ENCODE measurements at regions not wholly inside any gene's neighbourhood (a gene's known extent, or its start where the extent isn't known, plus 50 kb on each side); places are given as distances from the start of the nearest gene placed in this dataset.
A peak's percentile ranks its signal among the peaks of the same experiment; 100 is the strongest.

DNA sequence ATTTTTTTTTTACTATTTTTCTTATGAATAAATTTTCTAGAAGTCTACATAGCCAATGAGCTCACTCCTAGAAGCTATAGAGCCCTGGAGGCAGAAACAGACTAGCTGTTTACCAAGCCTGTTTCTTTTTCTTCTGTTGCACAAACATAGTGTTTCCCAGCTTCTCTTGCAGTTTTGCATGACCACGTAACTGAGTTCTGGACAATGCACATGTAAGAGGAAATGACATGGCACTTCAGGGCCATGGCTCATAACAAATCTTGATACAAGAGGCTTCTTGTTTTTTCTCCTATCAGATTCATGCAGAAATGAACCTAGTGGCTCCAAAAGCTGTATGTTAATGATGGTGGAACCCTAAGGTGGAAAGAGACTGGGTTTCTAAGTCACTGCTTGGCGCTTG lies 127.4 kb downstream of the ZNF330 start:
- H3K27ac ChIP-seq: no peak overlapping the region
- TF ChIP-seq, protein P1, sequence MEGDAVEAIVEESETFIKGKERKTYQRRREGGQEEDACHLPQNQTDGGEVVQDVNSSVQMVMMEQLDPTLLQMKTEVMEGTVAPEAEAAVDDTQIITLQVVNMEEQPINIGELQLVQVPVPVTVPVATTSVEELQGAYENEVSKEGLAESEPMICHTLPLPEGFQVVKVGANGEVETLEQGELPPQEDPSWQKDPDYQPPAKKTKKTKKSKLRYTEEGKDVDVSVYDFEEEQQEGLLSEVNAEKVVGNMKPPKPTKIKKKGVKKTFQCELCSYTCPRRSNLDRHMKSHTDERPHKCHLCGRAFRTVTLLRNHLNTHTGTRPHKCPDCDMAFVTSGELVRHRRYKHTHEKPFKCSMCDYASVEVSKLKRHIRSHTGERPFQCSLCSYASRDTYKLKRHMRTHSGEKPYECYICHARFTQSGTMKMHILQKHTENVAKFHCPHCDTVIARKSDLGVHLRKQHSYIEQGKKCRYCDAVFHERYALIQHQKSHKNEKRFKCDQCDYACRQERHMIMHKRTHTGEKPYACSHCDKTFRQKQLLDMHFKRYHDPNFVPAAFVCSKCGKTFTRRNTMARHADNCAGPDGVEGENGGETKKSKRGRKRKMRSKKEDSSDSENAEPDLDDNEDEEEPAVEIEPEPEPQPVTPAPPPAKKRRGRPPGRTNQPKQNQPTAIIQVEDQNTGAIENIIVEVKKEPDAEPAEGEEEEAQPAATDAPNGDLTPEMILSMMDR (conservative IDR thresholded peaks at IDR 0.05): no peak

DNA sequence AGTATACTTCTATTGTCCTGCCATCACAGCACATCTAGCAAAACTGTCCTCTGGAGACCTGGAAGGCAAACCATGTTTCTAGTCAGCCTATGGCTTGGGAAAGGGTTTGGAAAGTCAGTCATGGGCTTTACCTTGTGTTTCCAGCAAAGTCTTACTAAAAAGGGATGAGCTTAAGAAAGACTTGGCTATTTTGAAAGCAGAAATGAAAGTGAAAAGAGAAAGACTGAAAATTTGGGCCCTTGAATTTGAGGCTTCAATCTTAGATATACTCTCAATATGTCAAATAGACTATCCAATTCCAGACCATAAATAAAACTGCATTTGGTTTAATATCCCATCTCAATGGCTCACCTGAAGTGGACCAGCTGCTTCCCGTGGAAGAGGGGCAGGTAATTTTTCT lies 127.9 kb downstream of the ZNF330 start:
- TF ChIP-seq, protein P1 (conservative IDR thresholded peaks at IDR 0.05): no peak
- no peak overlapping the region for H3K27ac ChIP-seq

DNA sequence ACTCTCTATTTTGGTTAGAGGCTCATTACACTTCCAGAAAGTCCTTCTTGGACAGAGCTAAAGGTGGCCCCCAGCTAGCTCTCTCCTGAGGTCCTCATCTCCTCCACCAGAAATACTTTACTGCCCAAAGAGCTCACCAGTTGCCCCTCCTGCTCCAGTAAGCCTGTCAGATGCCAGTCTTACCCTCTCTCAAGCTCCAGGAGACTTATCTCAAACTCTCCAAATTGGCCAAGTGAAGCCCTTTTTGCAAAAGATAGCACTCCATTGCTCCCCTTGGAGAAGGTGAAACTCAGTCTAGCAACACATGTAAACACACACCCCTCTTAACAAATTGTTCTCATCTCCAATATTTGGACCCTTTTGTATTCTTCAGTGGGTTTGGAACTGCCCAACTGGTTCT lies 128.5 kb downstream of the ZNF330 start:
- no peak overlapping the region for H3K27ac ChIP-seq

DNA sequence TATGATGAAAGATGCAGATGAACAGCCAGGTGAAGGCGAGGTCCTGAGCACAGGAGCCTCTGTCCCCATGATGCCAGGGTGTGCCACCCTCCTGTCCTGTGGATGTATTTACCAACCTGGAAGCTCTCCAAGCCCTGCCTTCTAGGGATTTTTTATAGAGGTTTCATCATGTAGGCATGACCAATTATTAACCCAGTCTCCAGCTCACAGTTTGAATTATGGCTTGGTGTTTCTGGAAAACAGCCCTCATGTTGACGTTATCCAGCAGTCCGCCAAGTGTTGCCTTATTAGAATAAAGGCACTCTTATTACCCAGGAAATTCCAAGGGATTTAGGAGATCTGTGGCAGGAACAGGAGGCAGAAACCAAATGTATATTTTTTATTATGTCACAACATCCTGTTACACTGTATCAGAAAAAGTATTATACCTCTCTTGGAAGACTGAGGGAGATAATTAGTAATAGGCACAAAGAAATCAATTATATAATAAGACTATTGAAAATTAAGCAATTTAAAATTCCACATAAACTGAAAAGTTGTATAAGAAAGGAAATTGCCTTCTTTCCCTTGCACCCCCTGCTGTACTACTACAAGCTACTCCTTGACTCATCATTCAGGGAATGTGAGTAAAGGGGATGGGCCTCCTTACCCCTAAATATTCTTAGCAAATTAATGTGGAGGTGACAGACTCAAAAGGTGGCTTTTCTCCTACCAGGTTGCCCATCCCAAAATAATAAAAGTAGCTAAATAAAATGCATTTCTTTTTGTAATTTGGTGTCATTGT lies 129.6 kb downstream of the ZNF330 start:
- TF ChIP-seq, protein P1 (conservative IDR thresholded peaks at IDR 0.05): no peak
- H3K27ac ChIP-seq: peak overlapping the region; percentile 27

More for the DNA sequence above, 128.5 kb downstream of the ZNF330 start:
- TF ChIP-seq, protein P1 (conservative IDR thresholded peaks at IDR 0.05): no peak

DNA sequence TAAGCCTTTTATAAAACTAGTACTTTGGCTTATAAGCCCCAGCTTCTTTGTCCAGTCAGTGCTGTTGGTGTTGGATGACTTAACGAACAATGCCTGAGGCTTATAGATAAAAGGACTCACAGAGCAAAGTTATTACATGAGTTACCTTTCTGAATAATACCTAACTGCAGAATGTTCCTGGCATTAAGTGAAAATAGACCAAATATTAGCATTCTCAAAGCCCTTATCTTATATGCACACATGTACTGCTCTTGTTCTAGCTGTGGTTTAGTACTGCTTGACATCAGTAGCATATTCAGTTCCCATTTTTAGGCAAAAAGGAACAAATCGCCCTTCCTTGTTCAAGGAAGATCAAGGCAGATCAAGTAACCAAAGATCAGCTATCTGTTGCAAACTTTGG lies 131.6 kb downstream of the ZNF330 start:
- TF ChIP-seq, protein P1 (conservative IDR thresholded peaks at IDR 0.05): no peak
- H3K27ac ChIP-seq: no peak overlapping the region

DNA sequence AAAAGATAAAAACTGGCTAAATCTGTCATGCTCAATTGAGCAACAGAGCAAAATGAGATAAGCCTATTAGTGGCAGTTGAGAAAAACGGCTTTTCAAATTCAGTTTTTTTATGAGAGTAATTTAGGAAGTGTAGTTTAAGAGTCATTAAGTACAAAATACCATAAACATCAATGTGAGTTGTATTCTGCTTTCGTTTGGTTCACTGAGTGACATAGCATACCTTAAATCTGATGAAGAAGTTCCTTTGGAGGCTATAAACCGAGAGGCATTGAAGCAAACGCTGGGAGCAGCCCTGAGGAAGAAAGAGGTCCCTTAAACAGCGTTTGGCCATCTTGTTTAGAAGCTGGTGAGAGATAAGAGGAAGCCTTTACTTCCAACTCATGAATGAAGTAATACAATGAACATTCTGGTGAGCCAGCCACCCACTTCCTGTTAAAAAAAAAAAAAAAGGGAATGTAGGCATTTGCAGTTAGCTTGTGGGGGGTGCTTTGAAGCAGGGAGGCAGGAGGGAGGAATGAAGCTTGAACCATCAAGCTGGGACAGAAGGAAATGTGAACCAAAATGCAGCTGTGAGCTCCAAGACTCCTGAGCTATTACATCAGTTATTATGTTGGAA lies 132.3 kb downstream of the ZNF330 start:
- no peak overlapping the region for H3K27ac ChIP-seq

DNA sequence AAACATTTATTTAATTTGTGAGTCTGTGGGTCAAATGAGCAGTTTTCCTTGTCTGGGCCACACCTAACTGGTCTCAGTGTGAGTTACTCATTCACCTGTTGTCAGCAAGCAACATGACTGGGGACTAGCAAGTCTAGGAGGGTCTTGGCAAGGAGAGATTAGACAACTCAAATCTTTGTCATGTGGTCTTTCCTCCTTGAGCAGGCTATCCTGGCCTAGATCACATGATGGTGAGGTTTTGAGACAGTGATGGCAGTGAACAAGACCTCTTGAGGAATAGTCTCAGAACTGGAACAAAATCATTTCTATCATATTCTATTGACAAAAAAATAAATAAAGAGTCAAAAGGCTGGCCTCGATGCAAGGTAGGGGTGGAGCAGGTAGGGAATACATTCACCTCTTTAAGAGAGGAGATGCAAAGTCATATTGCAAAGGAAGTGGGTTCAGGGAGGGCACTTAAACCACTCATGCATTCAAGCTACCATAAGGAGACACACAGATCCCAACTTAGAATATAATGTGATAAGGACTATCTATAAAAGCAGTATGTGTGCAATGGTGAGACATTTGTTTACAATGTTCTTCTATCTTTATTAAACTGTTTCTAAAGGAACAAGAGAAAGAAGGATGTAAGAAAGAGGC lies 135.7 kb downstream of the ZNF330 start:
- TF ChIP-seq, protein P1 (conservative IDR thresholded peaks at IDR 0.05): no peak
- H3K27ac ChIP-seq: no peak overlapping the region

More for the DNA sequence above, 132.3 kb downstream of the ZNF330 start:
- TF ChIP-seq, protein P1 (conservative IDR thresholded peaks at IDR 0.05): no peak
